SK-N-MC (cell line): ENCODE measurements at regions not wholly inside any gene's neighbourhood (a gene's known extent, or its start where the extent isn't known, plus 50 kb on each side); places are given as distances from the start of the nearest gene placed in this dataset.

Source experiments
- EZH2 ChIP-seq: fragments of 200-600 bp; sonication (generic); IDR thresholded peaks from one replicate; pipeline ENCODE4 v1.6.1; 2017; ENCODE audit warnings: antibody characterized with exemption
- FOXP2 ChIP-seq: optimal IDR thresholded peaks from 2 replicates; pipeline ENCODE3; 2011; ENCODE audit warnings: mild to moderate bottlenecking, moderate library complexity; ENCODE audit not compliant: insufficient read depth; ENCODE audit errors: extremely low read length, control extremely low read depth
- POLR2AphosphoS5 ChIP-seq: IDR thresholded peaks from 2 replicates; pipeline ENCODE4 v1.6.1; 2012; ENCODE audit warnings: mild to moderate bottlenecking, low read depth, low read length, borderline replicate concordance

DNA sequence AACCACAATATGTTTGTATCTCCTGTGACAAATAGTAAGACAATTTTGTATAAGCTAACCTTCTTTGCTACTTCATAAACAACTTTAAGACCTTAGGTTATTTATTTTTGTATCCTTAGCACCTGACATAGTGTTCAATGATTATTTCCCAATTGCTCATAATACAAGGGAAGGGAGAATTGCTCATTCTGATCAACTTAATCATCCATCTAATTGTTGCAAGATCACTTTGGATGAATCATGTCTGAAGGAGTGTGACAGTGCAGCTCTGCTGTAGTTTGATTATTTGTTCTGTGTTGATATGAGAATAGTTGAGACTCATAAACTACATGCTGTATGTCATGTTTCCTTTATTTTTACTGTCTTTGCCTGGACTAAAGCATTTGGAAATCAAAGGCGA, 721.3 kb upstream of the SEMA6A start:
- TF ChIP-seq EZH2 (no peak), POLR2AphosphoS5 (no peak), FOXP2 (no peak)
